ENCODE measurements at regions not wholly inside any gene's neighbourhood (a gene's known extent, or its start where the extent isn't known, plus 50 kb on each side); places are given as distances from the start of the nearest gene placed in this dataset.

GRCh38 chr9:80804873-80805272 lies 884.5 kb downstream of the TLE1 start:
- H3K27ac ChIP-seq (ENCODE audit: insufficient read depth, low read length, poor library complexity, severe bottlenecking) = no peak overlapping the region
- no peaks in the 10 kb centered on the region for H3K36me3 ChIP-seq (ENCODE audit: control insufficient read depth, insufficient read depth, low read length)
- no peaks in the 10 kb centered on the region for H3K4me1 ChIP-seq (ENCODE audit: control insufficient read depth, insufficient read depth, low read length, poor library complexity, severe bottlenecking)
- H3K27me3 ChIP-seq (replicated peaks; ENCODE audit: control insufficient read depth, insufficient read depth, low read length, poor library complexity, severe bottlenecking) = no peaks in the 10 kb centered on the region
- no peak for DNase-seq
- no peak overlapping the region for H3K4me3 ChIP-seq (ENCODE audit: insufficient read depth, low read depth, low read length, poor library complexity, severe bottlenecking)
- no peaks in the 10 kb centered on the region for H3K9me3 ChIP-seq (ENCODE audit: control insufficient read depth, low read length)

- no peaks in the 10 kb centered on the region for H3K36me3 ChIP-seq (ENCODE audit: control insufficient read depth, insufficient read depth, low read length)
- H3K4me3 ChIP-seq (ENCODE audit: insufficient read depth, low read depth, low read length, poor library complexity, severe bottlenecking) = no peak overlapping the region
- H3K27ac ChIP-seq (ENCODE audit: insufficient read depth, low read length, poor library complexity, severe bottlenecking) = no peak overlapping the region
- H3K9me3 ChIP-seq (ENCODE audit: control insufficient read depth, low read length) = no peaks in the 10 kb centered on the region
- H3K4me1 ChIP-seq (ENCODE audit: control insufficient read depth, insufficient read depth, low read length, poor library complexity, severe bottlenecking) = no peaks in the 10 kb centered on the region
- DNase-seq = no peak
- no peaks in the 10 kb centered on the region for H3K27me3 ChIP-seq (replicated peaks; ENCODE audit: control insufficient read depth, insufficient read depth, low read length, poor library complexity, severe bottlenecking)
Observed at GRCh38 chr9:80797831-80798688, 891.3 kb downstream of the TLE1 start.

DNA sequence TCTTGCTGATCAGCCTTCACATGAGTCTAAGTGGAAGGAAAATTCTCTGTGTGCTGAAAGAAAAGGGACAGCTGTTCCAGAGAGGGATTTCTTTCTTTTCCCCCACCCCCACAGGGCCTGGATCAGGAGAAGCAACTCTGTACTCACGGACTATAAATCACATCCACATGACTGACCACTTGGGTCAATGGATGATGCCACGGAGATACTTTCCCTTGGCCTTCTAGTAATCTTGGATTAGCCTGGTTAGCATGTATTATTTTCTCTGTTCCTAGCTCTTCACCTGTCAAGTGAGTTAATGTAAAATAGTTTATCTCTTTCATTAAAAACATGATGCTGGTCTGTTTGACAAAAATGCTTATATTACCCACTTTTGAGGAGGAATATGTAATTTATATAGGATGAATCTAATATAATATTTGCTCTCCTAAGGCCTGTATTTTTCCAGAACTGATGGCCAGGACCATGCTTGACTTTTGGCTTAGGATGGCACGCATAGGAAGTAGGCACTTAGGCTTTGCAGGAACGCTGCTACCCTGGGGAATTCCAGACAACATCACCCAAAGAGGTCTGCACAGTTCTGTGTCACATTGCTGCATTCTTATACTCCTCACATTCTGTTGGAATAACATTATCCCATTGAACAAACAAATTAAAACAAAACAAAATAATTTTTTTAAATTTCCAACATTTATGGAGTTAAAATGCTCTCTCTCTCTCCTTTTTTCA lies 892.1 kb downstream of the TLE1 start:
- Histone ChIP-seq H3K4me1 (ENCODE audit: control insufficient read depth, insufficient read depth, low read length, poor library complexity, severe bottlenecking) (no peaks in the 10 kb centered on the region), H3K27me3 (replicated peaks; ENCODE audit: control insufficient read depth, insufficient read depth, low read length, poor library complexity, severe bottlenecking) (no peaks in the 10 kb centered on the region), H3K9me3 (ENCODE audit: control insufficient read depth, low read length) (no peaks in the 10 kb centered on the region), H3K36me3 (ENCODE audit: control insufficient read depth, insufficient read depth, low read length) (no peaks in the 10 kb centered on the region), H3K27ac (ENCODE audit: insufficient read depth, low read length, poor library complexity, severe bottlenecking) (no peak overlapping the region), H3K4me3 (ENCODE audit: insufficient read depth, low read depth, low read length, poor library complexity, severe bottlenecking) (no peak overlapping the region)
- no peak for DNase-seq

- H3K4me3 ChIP-seq (ENCODE audit: insufficient read depth, low read depth, low read length, poor library complexity, severe bottlenecking) = no peak overlapping the region
- H3K4me1 ChIP-seq (ENCODE audit: control insufficient read depth, insufficient read depth, low read length, poor library complexity, severe bottlenecking) = no peaks in the 10 kb centered on the region
- H3K27ac ChIP-seq (ENCODE audit: insufficient read depth, low read length, poor library complexity, severe bottlenecking) = no peak overlapping the region
- H3K9me3 ChIP-seq (ENCODE audit: control insufficient read depth, low read length) = no peaks in the 10 kb centered on the region
- no peaks in the 10 kb centered on the region for H3K36me3 ChIP-seq (ENCODE audit: control insufficient read depth, insufficient read depth, low read length)
- DNase-seq = no peak
- H3K27me3 ChIP-seq (replicated peaks; ENCODE audit: control insufficient read depth, insufficient read depth, low read length, poor library complexity, severe bottlenecking) = no peaks in the 10 kb centered on the region
Observed at GRCh38 chr9:80796632-80797031, 892.7 kb downstream of the TLE1 start.

DNA sequence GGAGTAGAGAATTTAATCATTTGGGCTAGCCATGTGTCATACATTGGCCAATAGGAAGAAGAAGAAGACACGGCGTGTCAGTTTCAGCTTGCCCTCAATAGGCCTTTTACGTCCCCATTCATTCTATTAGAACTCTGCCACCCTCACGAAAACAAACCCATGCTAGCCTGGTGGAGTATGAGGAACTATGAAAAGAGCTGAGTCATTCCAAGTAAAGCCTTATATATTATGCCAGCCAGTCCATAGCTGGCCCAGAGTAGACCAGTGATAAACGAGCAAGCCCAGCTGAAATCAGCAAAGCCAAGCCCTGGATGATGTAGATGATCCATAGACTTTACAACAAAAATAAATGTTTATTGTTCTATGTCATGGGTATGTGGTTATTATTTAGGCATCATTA lies 895.1 kb downstream of the TLE1 start:
- Histone ChIP-seq H3K4me1 (ENCODE audit: control insufficient read depth, insufficient read depth, low read length, poor library complexity, severe bottlenecking) (no peaks in the 10 kb centered on the region), H3K4me3 (ENCODE audit: insufficient read depth, low read depth, low read length, poor library complexity, severe bottlenecking) (no peak overlapping the region), H3K27me3 (replicated peaks; ENCODE audit: control insufficient read depth, insufficient read depth, low read length, poor library complexity, severe bottlenecking) (no peaks in the 10 kb centered on the region), H3K36me3 (ENCODE audit: control insufficient read depth, insufficient read depth, low read length) (no peaks in the 10 kb centered on the region), H3K9me3 (ENCODE audit: control insufficient read depth, low read length) (no peaks in the 10 kb centered on the region), H3K27ac (ENCODE audit: insufficient read depth, low read length, poor library complexity, severe bottlenecking) (no peak overlapping the region)
- no peak for DNase-seq

DNA sequence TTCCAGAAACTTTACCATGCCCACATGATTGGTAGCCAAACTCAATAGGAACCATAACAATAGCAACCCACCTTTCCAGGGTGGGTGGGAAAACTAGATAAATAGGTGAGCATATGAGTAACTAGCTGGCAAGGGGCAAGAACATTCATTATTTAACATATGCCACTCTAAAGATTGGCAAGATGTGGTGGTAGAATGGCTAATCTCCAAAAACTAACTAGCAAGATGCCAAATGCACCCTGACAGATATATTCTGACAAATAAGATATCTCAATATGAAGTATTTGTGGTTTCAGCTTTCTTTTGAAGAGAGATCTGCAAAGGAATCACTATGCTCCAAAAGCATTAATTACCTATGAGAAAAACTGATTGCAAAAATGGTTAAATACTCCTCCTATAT lies 895.6 kb downstream of the TLE1 start:
- no peaks in the 10 kb centered on the region for H3K9me3 ChIP-seq (ENCODE audit: control insufficient read depth, low read length)
- no peaks in the 10 kb centered on the region for H3K36me3 ChIP-seq (ENCODE audit: control insufficient read depth, insufficient read depth, low read length)
- H3K27ac ChIP-seq (ENCODE audit: insufficient read depth, low read length, poor library complexity, severe bottlenecking) = no peak overlapping the region
- no peak for DNase-seq
- H3K4me3 ChIP-seq (ENCODE audit: insufficient read depth, low read depth, low read length, poor library complexity, severe bottlenecking) = no peak overlapping the region
- no peaks in the 10 kb centered on the region for H3K27me3 ChIP-seq (replicated peaks; ENCODE audit: control insufficient read depth, insufficient read depth, low read length, poor library complexity, severe bottlenecking)
- no peaks in the 10 kb centered on the region for H3K4me1 ChIP-seq (ENCODE audit: control insufficient read depth, insufficient read depth, low read length, poor library complexity, severe bottlenecking)

- H3K36me3 ChIP-seq (ENCODE audit: control insufficient read depth, insufficient read depth, low read length) = no peaks in the 10 kb centered on the region
- no peak overlapping the region for H3K4me3 ChIP-seq (ENCODE audit: insufficient read depth, low read depth, low read length, poor library complexity, severe bottlenecking)
- H3K9me3 ChIP-seq (ENCODE audit: control insufficient read depth, low read length) = no peaks in the 10 kb centered on the region
- H3K4me1 ChIP-seq (ENCODE audit: control insufficient read depth, insufficient read depth, low read length, poor library complexity, severe bottlenecking) = no peaks in the 10 kb centered on the region
- H3K27me3 ChIP-seq (replicated peaks; ENCODE audit: control insufficient read depth, insufficient read depth, low read length, poor library complexity, severe bottlenecking) = no peaks in the 10 kb centered on the region
- H3K27ac ChIP-seq (ENCODE audit: insufficient read depth, low read length, poor library complexity, severe bottlenecking) = no peak overlapping the region
- no peak for DNase-seq
Observed at GRCh38 chr9:80792726-80793125, 896.6 kb downstream of the TLE1 start.

DNA sequence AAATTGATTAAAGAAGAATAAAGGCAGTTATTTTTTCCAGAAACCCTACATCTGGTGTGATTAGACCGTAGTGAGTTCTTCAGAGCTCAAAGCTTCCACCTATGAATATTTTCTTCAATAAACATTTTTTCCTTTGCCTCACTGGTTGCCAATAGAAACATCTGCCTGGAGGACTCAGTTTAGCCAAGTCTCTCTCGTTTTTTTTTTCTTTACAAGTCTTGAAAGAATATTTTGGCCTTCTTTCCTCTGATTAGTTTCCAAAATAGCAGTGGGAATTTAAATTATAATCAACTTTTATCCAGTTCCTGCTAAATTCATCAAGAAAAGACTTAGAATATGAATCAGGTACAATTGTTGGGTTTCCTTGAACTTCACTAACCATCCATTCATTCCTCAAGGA lies 897.5 kb downstream of the TLE1 start:
- Histone ChIP-seq H3K4me3 (ENCODE audit: insufficient read depth, low read depth, low read length, poor library complexity, severe bottlenecking) (no peak overlapping the region), H3K4me1 (ENCODE audit: control insufficient read depth, insufficient read depth, low read length, poor library complexity, severe bottlenecking) (no peaks in the 10 kb centered on the region), H3K36me3 (ENCODE audit: control insufficient read depth, insufficient read depth, low read length) (no peaks in the 10 kb centered on the region), H3K9me3 (ENCODE audit: control insufficient read depth, low read length) (no peaks in the 10 kb centered on the region), H3K27ac (ENCODE audit: insufficient read depth, low read length, poor library complexity, severe bottlenecking) (no peak overlapping the region), H3K27me3 (replicated peaks; ENCODE audit: control insufficient read depth, insufficient read depth, low read length, poor library complexity, severe bottlenecking) (no peaks in the 10 kb centered on the region)
- DNase-seq = no peak

DNA sequence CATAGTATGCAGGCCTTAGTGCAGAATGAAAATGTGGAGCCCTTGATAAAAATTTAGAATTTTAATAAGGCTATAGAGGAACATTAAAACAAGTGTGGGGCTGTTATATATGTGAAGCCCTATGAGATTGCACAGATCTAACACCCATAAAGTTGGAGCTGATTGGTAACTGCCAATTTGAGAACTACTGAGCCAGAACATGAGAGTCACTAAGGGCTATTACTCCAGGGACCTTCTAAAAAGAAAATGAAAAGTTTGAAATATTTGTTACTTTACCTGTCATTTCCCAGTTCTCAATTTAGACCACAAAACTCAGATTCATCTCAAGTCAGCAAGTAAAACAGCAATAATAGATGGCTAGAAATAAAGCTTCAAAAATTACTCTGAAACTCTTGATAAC lies 898.6 kb downstream of the TLE1 start:
- no peaks in the 10 kb centered on the region for H3K36me3 ChIP-seq (ENCODE audit: control insufficient read depth, insufficient read depth, low read length)
- no peak overlapping the region for H3K4me3 ChIP-seq (ENCODE audit: insufficient read depth, low read depth, low read length, poor library complexity, severe bottlenecking)
- no peak overlapping the region for H3K27ac ChIP-seq (ENCODE audit: insufficient read depth, low read length, poor library complexity, severe bottlenecking)
- H3K27me3 ChIP-seq (replicated peaks; ENCODE audit: control insufficient read depth, insufficient read depth, low read length, poor library complexity, severe bottlenecking) = no peaks in the 10 kb centered on the region
- no peaks in the 10 kb centered on the region for H3K4me1 ChIP-seq (ENCODE audit: control insufficient read depth, insufficient read depth, low read length, poor library complexity, severe bottlenecking)
- no peaks in the 10 kb centered on the region for H3K9me3 ChIP-seq (ENCODE audit: control insufficient read depth, low read length)
- no peak for DNase-seq

GRCh38 chr9:80789831-80790230 lies 899.5 kb downstream of the TLE1 start:
- no peak overlapping the region for H3K4me3 ChIP-seq (ENCODE audit: insufficient read depth, low read depth, low read length, poor library complexity, severe bottlenecking)
- no peaks in the 10 kb centered on the region for H3K9me3 ChIP-seq (ENCODE audit: control insufficient read depth, low read length)
- no peak overlapping the region for H3K27ac ChIP-seq (ENCODE audit: insufficient read depth, low read length, poor library complexity, severe bottlenecking)
- H3K36me3 ChIP-seq (ENCODE audit: control insufficient read depth, insufficient read depth, low read length) = no peaks in the 10 kb centered on the region
- H3K4me1 ChIP-seq (ENCODE audit: control insufficient read depth, insufficient read depth, low read length, poor library complexity, severe bottlenecking) = no peaks in the 10 kb centered on the region
- DNase-seq = no peak
- no peaks in the 10 kb centered on the region for H3K27me3 ChIP-seq (replicated peaks; ENCODE audit: control insufficient read depth, insufficient read depth, low read length, poor library complexity, severe bottlenecking)
